ENCODE measurements at regions not wholly inside any gene's neighbourhood (a gene's known extent, or its start where the extent isn't known, plus 50 kb on each side); places are given as distances from the start of the nearest gene placed in this dataset.

DNA sequence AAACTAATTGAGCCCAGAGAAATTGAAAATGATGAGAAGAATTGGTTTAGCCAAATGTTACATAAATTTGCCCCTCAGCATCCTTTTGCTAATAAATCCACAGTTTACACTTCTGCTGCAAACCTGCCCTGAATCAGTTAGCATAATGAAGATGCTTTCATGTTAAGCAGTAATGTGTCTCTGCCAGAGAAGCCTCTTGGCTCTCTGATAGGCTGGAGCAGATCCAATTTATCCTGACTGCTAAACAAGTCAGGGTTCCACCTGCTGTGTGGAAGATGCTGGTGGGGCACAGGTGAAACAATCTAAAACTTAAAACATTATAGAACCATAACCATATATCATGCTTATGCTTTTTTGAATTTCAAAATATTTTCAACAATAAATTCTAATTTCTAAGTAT, 946.8 kb downstream of the OTOL1 start:
- Mint-ChIP-seq H3K4me3 (no peak overlapping the region), H3K27me3 (no peaks in the 10 kb centered on the region), H3K9me3 (peaks cover 11 to 14% (median 13%) of the 10 kb centered on the region in 3 donors), H3K4me1 (no peaks in the 10 kb centered on the region), H3K27ac (no peak overlapping the region), H3K36me3 (no peaks in the 10 kb centered on the region)
- no peaks in the 10 kb centered on the region for H3K9me3 ChIP-seq
- H3K27me3 ChIP-seq (replicated peaks in 1 of 2; ENCODE audit: control insufficient read depth in 2 of 2, extremely low read depth in 1 of 2, insufficient read depth in 2 of 2, low read length in 1 of 2): no peaks in the 10 kb centered on the region
- POLR2A ChIA-PET: no interaction called here
- no peak overlapping the region for H3K4me3 ChIP-seq (ENCODE audit: control insufficient read depth in 1 of 2, extremely low read depth in 1 of 2, low read length in 1 of 2)
- CTCF ChIA-PET: no interaction called here
- DNase-seq: no peak
- ATAC-seq (replicated peaks in 1 of 4): no peak
- H3K36me3 ChIP-seq (ENCODE audit: control insufficient read depth in 2 of 2, extremely low read depth in 1 of 2, insufficient read depth in 1 of 2, low read length in 1 of 2): no peaks in the 10 kb centered on the region
- no peak overlapping the region for H3K27ac ChIP-seq (ENCODE audit: low read length)
- H3K4me1 ChIP-seq (ENCODE audit: control insufficient read depth in 1 of 2, extremely low read depth in 1 of 2, insufficient read depth in 2 of 2, low read length in 2 of 2): no peaks in the 10 kb centered on the region

DNA sequence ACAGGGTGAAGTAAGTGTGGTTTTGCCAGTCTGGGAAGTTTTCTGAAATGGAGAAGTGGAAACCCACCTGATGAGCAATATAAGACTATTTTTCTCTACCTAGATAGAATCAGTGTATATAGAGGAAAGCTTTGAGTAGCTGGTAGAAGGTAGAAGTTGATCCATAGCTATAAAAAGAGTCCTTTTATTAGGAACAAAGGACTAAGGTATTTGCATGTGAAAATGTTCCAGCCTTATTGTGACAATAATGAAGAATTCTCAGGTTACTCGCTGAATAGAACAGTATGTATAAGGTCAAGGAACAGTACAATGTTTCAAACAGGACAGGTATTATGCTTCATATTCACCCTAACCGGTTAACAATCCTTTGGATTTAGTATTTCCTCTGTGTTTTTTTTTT, 972.2 kb downstream of the OTOL1 start:
- ATAC-seq (replicated peaks in 1 of 4): no peak
- no peaks in the 10 kb centered on the region for H3K36me3 ChIP-seq (ENCODE audit: control insufficient read depth in 2 of 2, extremely low read depth in 1 of 2, insufficient read depth in 1 of 2, low read length in 1 of 2)
- H3K4me3 ChIP-seq (ENCODE audit: control insufficient read depth in 1 of 2, extremely low read depth in 1 of 2, low read length in 1 of 2): no peak overlapping the region
- no CpG with 5 or more reads among the region's 2 CpGs for WGBS (ENCODE audit: insufficient coverage)
- no peaks in the 10 kb centered on the region for H3K27me3 Mint-ChIP-seq
- no peaks in the 10 kb centered on the region for H3K9me3 ChIP-seq
- CTCF ChIA-PET: interaction anchor here in 1 of 2 donors (0.6 kb wide), 1 partner anchor 1591 kb away, joined by 3 read pairs; no protein-coding TSS in a partner anchor
- H3K4me3 Mint-ChIP-seq: no peak overlapping the region
- H3K9me3 Mint-ChIP-seq: peaks cover 14 to 20% (median 17%) of the 10 kb centered on the region in 3 donors
- no peaks in the 10 kb centered on the region for H3K4me1 Mint-ChIP-seq
- POLR2A ChIA-PET: no interaction called here
- no peak overlapping the region for H3K27ac Mint-ChIP-seq
- no peaks in the 10 kb centered on the region for H3K4me1 ChIP-seq (ENCODE audit: control insufficient read depth in 1 of 2, extremely low read depth in 1 of 2, insufficient read depth in 2 of 2, low read length in 2 of 2)
- no peaks in the 10 kb centered on the region for H3K27me3 ChIP-seq (replicated peaks in 1 of 2; ENCODE audit: control insufficient read depth in 2 of 2, extremely low read depth in 1 of 2, insufficient read depth in 2 of 2, low read length in 1 of 2)
- no peak overlapping the region for H3K27ac ChIP-seq (ENCODE audit: low read length)
- no peak for DNase-seq
- no peaks in the 10 kb centered on the region for H3K36me3 Mint-ChIP-seq

DNA sequence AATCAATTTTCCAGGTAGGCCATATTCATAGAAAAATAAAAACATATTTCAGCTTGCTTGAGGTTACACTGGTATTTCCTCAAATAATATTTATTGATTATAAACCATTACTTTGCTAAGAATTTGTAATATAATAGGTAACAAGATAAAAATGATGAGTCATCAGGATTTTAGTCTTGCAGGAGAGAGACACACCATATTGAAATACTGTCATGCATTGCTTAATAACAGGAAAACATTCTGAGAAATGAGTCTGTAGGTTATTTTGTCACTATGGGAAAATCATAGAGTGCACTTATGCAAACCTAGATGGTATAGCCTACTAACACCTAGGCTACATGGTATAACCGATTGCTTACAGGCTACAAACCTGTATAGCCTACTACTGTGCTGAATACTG, 990.5 kb downstream of the OTOL1 start:
- H3K27me3 ChIP-seq (replicated peaks in 1 of 2; ENCODE audit: control insufficient read depth in 2 of 2, extremely low read depth in 1 of 2, insufficient read depth in 2 of 2, low read length in 1 of 2): no peaks in the 10 kb centered on the region
- WGBS (ENCODE audit: insufficient coverage): no CpG with 5 or more reads among the region's 1 CpG
- DNase-seq (no peak), ATAC-seq (replicated peaks in 1 of 4) (no peak)
- CTCF ChIA-PET: no interaction called here
- POLR2A ChIA-PET: no interaction called here
- Mint-ChIP-seq H3K36me3 (no peaks in the 10 kb centered on the region), H3K4me1 (no peaks in the 10 kb centered on the region), H3K27me3 (no peaks in the 10 kb centered on the region), H3K27ac (no peak overlapping the region), H3K4me3 (no peak overlapping the region), H3K9me3 (peaks cover 7 to 15% (median 8%) of the 10 kb centered on the region in 3 donors)
- H3K4me1 ChIP-seq (ENCODE audit: control insufficient read depth in 1 of 2, extremely low read depth in 1 of 2, insufficient read depth in 2 of 2, low read length in 2 of 2): no peaks in the 10 kb centered on the region
- no peak overlapping the region for H3K4me3 ChIP-seq (ENCODE audit: control insufficient read depth in 1 of 2, extremely low read depth in 1 of 2, low read length in 1 of 2)
- no peaks in the 10 kb centered on the region for H3K9me3 ChIP-seq
- H3K36me3 ChIP-seq (ENCODE audit: control insufficient read depth in 2 of 2, extremely low read depth in 1 of 2, insufficient read depth in 1 of 2, low read length in 1 of 2): no peaks in the 10 kb centered on the region
- H3K27ac ChIP-seq (ENCODE audit: low read length): no peak overlapping the region

DNA sequence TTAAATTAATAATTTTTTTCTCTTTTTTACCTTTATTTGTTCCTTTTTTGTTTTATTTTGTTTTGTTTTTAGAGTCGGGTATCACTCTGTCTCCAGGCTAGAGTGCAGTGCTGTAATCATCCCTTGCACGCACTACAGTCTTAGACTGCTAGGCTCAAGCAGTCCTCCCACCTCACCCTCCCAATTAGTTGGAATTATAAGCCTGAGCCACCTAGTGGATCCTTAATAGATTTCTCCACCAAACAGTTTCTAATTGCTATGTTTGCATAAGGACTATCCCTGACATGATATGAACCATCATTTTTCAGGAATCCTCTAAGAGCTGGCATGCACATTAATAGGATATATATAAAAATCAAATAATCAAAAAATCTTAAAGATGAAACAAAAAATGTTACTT, 993.2 kb downstream of the OTOL1 start:
- no CpG with 5 or more reads among the region's 2 CpGs for WGBS (ENCODE audit: insufficient coverage)
- H3K9me3 Mint-ChIP-seq: peaks cover 6 to 25% (median 7%) of the 10 kb centered on the region in 3 donors

DNA sequence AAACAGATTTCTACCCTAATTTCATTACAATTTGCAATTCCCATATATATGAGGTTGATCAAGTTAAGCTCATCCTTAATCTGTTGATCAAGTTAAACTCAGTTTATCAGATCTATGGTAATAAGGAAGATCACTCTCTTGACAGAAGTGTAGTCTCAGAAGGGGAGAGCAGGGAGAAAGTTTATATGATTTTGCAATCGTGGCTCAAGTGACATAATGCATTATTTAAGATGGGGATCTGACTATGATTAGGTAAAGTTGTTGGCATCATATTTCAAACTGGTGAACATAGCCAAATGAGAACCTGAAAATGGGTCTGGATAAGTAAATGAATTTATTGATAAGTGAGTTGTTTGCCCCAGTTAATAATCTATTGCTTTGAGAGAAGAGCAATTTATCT, 995.3 kb downstream of the OTOL1 start:
- Histone ChIP-seq H3K4me1 (ENCODE audit: control insufficient read depth in 1 of 2, extremely low read depth in 1 of 2, insufficient read depth in 2 of 2, low read length in 2 of 2) (no peaks in the 10 kb centered on the region), H3K9me3 (no peaks in the 10 kb centered on the region), H3K27me3 (replicated peaks in 1 of 2; ENCODE audit: control insufficient read depth in 2 of 2, extremely low read depth in 1 of 2, insufficient read depth in 2 of 2, low read length in 1 of 2) (no peaks in the 10 kb centered on the region), H3K27ac (ENCODE audit: low read length) (no peak overlapping the region), H3K4me3 (ENCODE audit: control insufficient read depth in 1 of 2, extremely low read depth in 1 of 2, low read length in 1 of 2) (no peak overlapping the region), H3K36me3 (ENCODE audit: control insufficient read depth in 2 of 2, extremely low read depth in 1 of 2, insufficient read depth in 1 of 2, low read length in 1 of 2) (no peaks in the 10 kb centered on the region)
- ChIA-PET POLR2A (no interaction called here), CTCF (no interaction called here)
- H3K9me3 Mint-ChIP-seq: peaks cover 7 to 20% (median 14%) of the 10 kb centered on the region in 3 donors
- 70% methylated on average over 1 of the region's 1 CpG for WGBS (ENCODE audit: insufficient coverage)
- H3K4me1 Mint-ChIP-seq: no peaks in the 10 kb centered on the region
- DNase-seq: no peak
- H3K27me3 Mint-ChIP-seq: no peaks in the 10 kb centered on the region
- H3K4me3 Mint-ChIP-seq: no peak overlapping the region
- H3K27ac Mint-ChIP-seq: no peak overlapping the region
- no peak for ATAC-seq (replicated peaks in 1 of 4)
- H3K36me3 Mint-ChIP-seq: no peaks in the 10 kb centered on the region

More for the DNA sequence above, 993.2 kb downstream of the OTOL1 start:
- Mint-ChIP-seq H3K27me3 (no peaks in the 10 kb centered on the region), H3K4me3 (no peak overlapping the region), H3K27ac (no peak overlapping the region), H3K36me3 (no peaks in the 10 kb centered on the region), H3K4me1 (no peaks in the 10 kb centered on the region)
- no peaks in the 10 kb centered on the region for H3K36me3 ChIP-seq (ENCODE audit: control insufficient read depth in 2 of 2, extremely low read depth in 1 of 2, insufficient read depth in 1 of 2, low read length in 1 of 2)
- no peaks in the 10 kb centered on the region for H3K27me3 ChIP-seq (replicated peaks in 1 of 2; ENCODE audit: control insufficient read depth in 2 of 2, extremely low read depth in 1 of 2, insufficient read depth in 2 of 2, low read length in 1 of 2)
- no peaks in the 10 kb centered on the region for H3K4me1 ChIP-seq (ENCODE audit: control insufficient read depth in 1 of 2, extremely low read depth in 1 of 2, insufficient read depth in 2 of 2, low read length in 2 of 2)
- DNase-seq: no peak
- no peaks in the 10 kb centered on the region for H3K9me3 ChIP-seq
- POLR2A ChIA-PET: no interaction called here
- H3K4me3 ChIP-seq (ENCODE audit: control insufficient read depth in 1 of 2, extremely low read depth in 1 of 2, low read length in 1 of 2): no peak overlapping the region
- ATAC-seq (replicated peaks in 1 of 4): no peak
- no peak overlapping the region for H3K27ac ChIP-seq (ENCODE audit: low read length)
- CTCF ChIA-PET: no interaction called here

DNA sequence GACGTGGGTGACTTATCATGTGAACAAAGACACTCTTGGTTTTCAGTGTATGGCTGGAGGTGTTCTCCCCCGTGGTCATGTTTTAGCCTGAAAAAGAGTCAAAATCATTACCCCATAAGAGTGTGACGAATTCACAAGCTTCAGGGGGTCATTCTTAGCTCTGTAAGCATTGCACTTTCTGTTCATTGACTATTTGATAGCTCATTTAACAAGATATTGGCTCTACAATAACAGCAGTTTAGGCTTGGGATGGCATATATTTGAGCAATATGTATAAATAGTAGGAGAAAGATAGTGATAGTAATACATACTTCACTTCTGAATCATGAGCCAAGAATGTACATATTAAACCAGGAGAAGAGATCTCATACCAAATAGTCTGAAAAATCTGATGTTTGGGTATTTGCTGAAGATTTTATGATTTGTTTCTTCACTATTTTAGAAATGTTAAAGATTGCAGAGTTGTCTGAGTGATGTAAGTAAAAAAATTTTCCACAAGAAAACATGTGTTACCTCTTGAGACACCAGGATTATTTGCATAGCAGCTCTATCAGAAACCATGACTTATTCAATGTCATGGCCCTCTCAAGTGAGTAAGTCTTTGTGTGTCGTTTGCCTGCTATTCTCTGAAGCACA, 996.0 kb downstream of the OTOL1 start:
- Mint-ChIP-seq H3K36me3 (no peaks in the 10 kb centered on the region), H3K9me3 (peaks cover 7 to 20% (median 14%) of the 10 kb centered on the region in 3 donors), H3K4me3 (no peak overlapping the region), H3K27ac (no peak overlapping the region), H3K4me1 (no peaks in the 10 kb centered on the region), H3K27me3 (no peaks in the 10 kb centered on the region)
- H3K27ac ChIP-seq (ENCODE audit: low read length): no peak overlapping the region
- POLR2A ChIA-PET: no interaction called here
- no peaks in the 10 kb centered on the region for H3K4me1 ChIP-seq (ENCODE audit: control insufficient read depth in 1 of 2, extremely low read depth in 1 of 2, insufficient read depth in 2 of 2, low read length in 2 of 2)
- CTCF ChIA-PET: no interaction called here
- ATAC-seq (replicated peaks in 1 of 4) (no peak), DNase-seq (no peak)
- no peaks in the 10 kb centered on the region for H3K9me3 ChIP-seq
- H3K36me3 ChIP-seq (ENCODE audit: control insufficient read depth in 2 of 2, extremely low read depth in 1 of 2, insufficient read depth in 1 of 2, low read length in 1 of 2): no peaks in the 10 kb centered on the region
- WGBS (ENCODE audit: insufficient coverage): no CpG with 5 or more reads among the region's 4 CpGs
- no peaks in the 10 kb centered on the region for H3K27me3 ChIP-seq (replicated peaks in 1 of 2; ENCODE audit: control insufficient read depth in 2 of 2, extremely low read depth in 1 of 2, insufficient read depth in 2 of 2, low read length in 1 of 2)
- no peak overlapping the region for H3K4me3 ChIP-seq (ENCODE audit: control insufficient read depth in 1 of 2, extremely low read depth in 1 of 2, low read length in 1 of 2)

DNA sequence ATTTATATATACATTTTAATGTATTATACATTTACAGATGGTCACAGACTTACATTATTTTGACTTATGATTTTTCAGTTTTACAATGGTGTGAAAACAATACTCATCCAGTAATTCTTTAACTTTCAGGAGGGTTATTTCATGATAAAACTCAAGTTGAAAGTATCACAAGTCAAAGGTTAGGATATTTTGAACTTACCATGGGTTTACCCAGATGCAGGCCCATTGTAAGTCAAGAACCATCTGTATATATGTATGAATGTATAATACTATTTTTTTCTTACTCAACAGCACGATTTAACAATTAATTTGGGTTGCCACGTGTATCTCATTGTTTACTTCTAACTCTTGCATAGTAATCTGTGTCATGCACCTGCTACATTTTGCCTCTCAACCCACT, 1002.0 kb downstream of the OTOL1 start:
- POLR2A ChIA-PET: no interaction called here
- DNase-seq (no peak), ATAC-seq (replicated peaks in 1 of 4) (no peak)
- CTCF ChIA-PET: no interaction called here
- H3K4me3 Mint-ChIP-seq: no peak overlapping the region
- no peak overlapping the region for H3K4me3 ChIP-seq (ENCODE audit: control insufficient read depth in 1 of 2, extremely low read depth in 1 of 2, low read length in 1 of 2)
- no peaks in the 10 kb centered on the region for H3K4me1 Mint-ChIP-seq
- no peaks in the 10 kb centered on the region for H3K27me3 ChIP-seq (replicated peaks in 1 of 2; ENCODE audit: control insufficient read depth in 2 of 2, extremely low read depth in 1 of 2, insufficient read depth in 2 of 2, low read length in 1 of 2)
- peaks cover 7 to 23% (median 8%) of the 10 kb centered on the region in 3 donors for H3K9me3 Mint-ChIP-seq
- no peaks in the 10 kb centered on the region for H3K36me3 ChIP-seq (ENCODE audit: control insufficient read depth in 2 of 2, extremely low read depth in 1 of 2, insufficient read depth in 1 of 2, low read length in 1 of 2)
- H3K9me3 ChIP-seq: no peaks in the 10 kb centered on the region
- H3K27ac Mint-ChIP-seq: no peak overlapping the region
- H3K27me3 Mint-ChIP-seq: no peaks in the 10 kb centered on the region
- no peaks in the 10 kb centered on the region for H3K4me1 ChIP-seq (ENCODE audit: control insufficient read depth in 1 of 2, extremely low read depth in 1 of 2, insufficient read depth in 2 of 2, low read length in 2 of 2)
- H3K36me3 Mint-ChIP-seq: no peaks in the 10 kb centered on the region
- no CpG with 5 or more reads among the region's 2 CpGs for WGBS (ENCODE audit: insufficient coverage)
- H3K27ac ChIP-seq (ENCODE audit: low read length): no peak overlapping the region

Data from T-cell (primary cell).